Endothelial cell of umbilical vein (primary cell): ENCODE measurements at regions not wholly inside any gene's neighbourhood (a gene's known extent, or its start where the extent isn't known, plus 50 kb on each side); places are given as distances from the start of the nearest gene placed in this dataset.

ENCODE experiments used
- BruUV-seq: library from RNA; stranded (reverse); fragments of 400-500 nt; replicated peaks from 2 replicates; lab custom pipeline; 2021; lab: Mats Ljungman, UMichigan
- CTCF ChIA-PET: fragments of 300-600, 350-600 bp; sonication (Branson Sonifier 250); formaldehyde crosslinking; loops from one replicate; lab custom pipeline; 2021; ENCODE audit warnings: antibody characterized with exemption, inconsistent platforms; lab: Charles Lee
- POLR2A ChIA-PET: fragments of 300-600, 350-600 bp; sonication (Branson Sonifier 250); formaldehyde crosslinking; loops from one replicate; lab custom pipeline; 2021; ENCODE audit warnings: antibody characterized with exemption, inconsistent platforms; lab: Charles Lee
- DNase-seq: peaks from one replicate; pipeline ENCODE4 v3.0.0-alpha.2; 2011; ENCODE audit warnings: low read depth, low spot score
- FAIRE-seq: peaks from 2 replicates; lab custom pipeline; 2011; peaks lifted over from hg19 to GRCh38; lab: Jason Lieb, UNC
- H2AFZ ChIP-seq: 2 replicates; pipeline ENCODE4 v1.6.0; 2012; ENCODE audit warnings: low read depth, low read length, control low read depth, inconsistent platforms
- H3K27ac ChIP-seq: 2 replicates; pipeline ENCODE4 v1.5.1; 2011; ENCODE audit warnings: low read depth, mild to moderate bottlenecking, control low read depth, low read length, moderate library complexity; ENCODE audit not compliant: insufficient read depth
- H3K27me3 ChIP-seq, 2 experiments: 2 replicates each; pipeline versions ENCODE4 v1.6.0 to v1.6.1; 2011; ENCODE audit warnings: low read length in 2 of 2, mixed read lengths in 1 of 2; ENCODE audit not compliant: control insufficient read depth in 2 of 2, insufficient read depth in 2 of 2
- H3K36me3 ChIP-seq, 2 experiments: 2 replicates in 1 of 2; 3 replicates in 1 of 2; pipeline ENCODE4 v1.5.1; 2011; ENCODE audit warnings: low read length in 2 of 2, mild to moderate bottlenecking in 1 of 2, moderate library complexity in 1 of 2; ENCODE audit not compliant: control insufficient read depth in 2 of 2, insufficient read depth in 2 of 2; ENCODE audit errors: extremely low read depth in 1 of 2
- H3K4me1 ChIP-seq: 3 replicates; pipeline ENCODE4 v1.5.1; 2011; ENCODE audit warnings: mild to moderate bottlenecking, low read length; ENCODE audit not compliant: control insufficient read depth, insufficient read depth; ENCODE audit errors: extremely low read depth
- H3K4me2 ChIP-seq: 2 replicates; pipeline ENCODE4 v1.6.1; 2011; ENCODE audit warnings: low read length, control low read depth, mixed read lengths; ENCODE audit not compliant: insufficient read depth
- H3K4me3 ChIP-seq, 3 experiments: fragments of 200-600 bp in 1 of 3; sonication (generic), shearing (Covaris generic) in 1 of 3; replicated peaks in 1 of 3; 2 replicates each; pipeline ENCODE4 v1.5.1; 2011 to 2016; ENCODE audit warnings: control low read depth in 3 of 3, low read length in 3 of 3, mild to moderate bottlenecking in 2 of 3, inconsistent platforms in 1 of 3, low read depth in 1 of 3, moderate library complexity in 1 of 3; ENCODE audit not compliant: insufficient read depth in 1 of 3
- H3K79me2 ChIP-seq: 2 replicates; pipeline ENCODE4 v1.6.0; 2012; ENCODE audit warnings: low read length, inconsistent platforms; ENCODE audit not compliant: control insufficient read depth, insufficient read depth
- H3K9ac ChIP-seq: replicated peaks from 2 replicates; pipeline ENCODE3; 2011; ENCODE audit warnings: low read length, control low read depth; ENCODE audit not compliant: insufficient read depth; ENCODE audit errors: extremely low read depth
- H3K9me1 ChIP-seq: replicated peaks from 3 replicates; pipeline ENCODE4 v1.6.0; 2011; ENCODE audit warnings: mild to moderate bottlenecking, low read length; ENCODE audit not compliant: control insufficient read depth, insufficient read depth; ENCODE audit errors: extremely low read depth
- H3K9me3 ChIP-seq: replicated peaks from 2 replicates; pipeline ENCODE4 v1.5.1; 2012; ENCODE audit warnings: low read length, inconsistent platforms; ENCODE audit not compliant: control insufficient read depth, insufficient read depth
- H4K20me1 ChIP-seq: replicated peaks from 2 replicates; pipeline ENCODE3; 2011; ENCODE audit warnings: mild to moderate bottlenecking, low read length; ENCODE audit not compliant: control insufficient read depth, insufficient read depth; ENCODE audit errors: extremely low read depth
- CTCF ChIP-seq, 2 donors: IDR thresholded peaks; 1 replicate in 1 of 2; 2 replicates in 1 of 2; pipeline ENCODE4 v1.5.1; 2011; ENCODE audit warnings: low read length in 2 of 2, mild to moderate bottlenecking in 2 of 2, moderate library complexity in 2 of 2, control low read depth in 1 of 2, inconsistent platforms in 1 of 2, low read depth in 1 of 2; ENCODE audit not compliant: insufficient read depth in 1 of 2; ENCODE audit errors: extremely low read depth in 1 of 2
- EZH2 ChIP-seq: IDR thresholded peaks from 2 replicates; pipeline ENCODE4 v1.6.1; 2012; ENCODE audit warnings: borderline replicate concordance, low read depth, mild to moderate bottlenecking, moderate library complexity, low read length, inconsistent platforms; ENCODE audit not compliant: severe bottlenecking
- FOS ChIP-seq: IDR thresholded peaks from 2 replicates; pipeline ENCODE4 v1.6.1; 2011; ENCODE audit warnings: mild to moderate bottlenecking, low read length, moderate library complexity, borderline replicate concordance; ENCODE audit not compliant: insufficient read depth
- GATA2 ChIP-seq: IDR thresholded peaks from 2 replicates; pipeline ENCODE4 v1.7.0; 2011; ENCODE audit warnings: low read depth, mild to moderate bottlenecking, moderate library complexity, mixed read lengths, low read length; ENCODE audit not compliant: insufficient read length, insufficient read depth
- JUN ChIP-seq: IDR thresholded peaks from 2 replicates; pipeline ENCODE4 v1.6.1; 2011; ENCODE audit warnings: borderline replicate concordance, low read depth; ENCODE audit not compliant: insufficient read length, insufficient read depth
- MAX ChIP-seq: IDR thresholded peaks from 2 replicates; pipeline ENCODE4 v1.6.1; 2011; ENCODE audit not compliant: insufficient read depth, insufficient read length
- dilution Hi-C: fragments of 300-500 bp; cut with MboI; formaldehyde crosslinking; loops from one replicate; pipeline ENCODE4 v1.15.0; 2019; ENCODE audit warnings: low sequenced_read_pairs; ENCODE audit not compliant: extremely low pct_ligation_motif_present
- intact Hi-C: fragments of 100-400 bp; cut with micrococcal nuclease; formaldehyde crosslinking; loops from one replicate; pipeline ENCODE4 v1.10.0; 2022

- H4K20me1 ChIP-seq: no peaks in the 10 kb centered on the region
- H3K9ac ChIP-seq: no peak overlapping the region
- intact Hi-C loops: no loop called here
- H3K9me3 ChIP-seq: no peaks in the 10 kb centered on the region
- ChIA-PET POLR2A (interaction anchor here (0.6 kb wide), 1 partner anchor 354 kb away, joined by 3 read pairs; no protein-coding TSS in a partner anchor), CTCF (no interaction called here)
- dilution Hi-C loops: no loop called here
- no peaks in the 10 kb centered on the region for H3K9me1 ChIP-seq
- H2AFZ ChIP-seq: no peak overlapping the region
- H3K36me3 ChIP-seq: no peaks in the 10 kb centered on the region
- no peaks in the 10 kb centered on the region for H3K79me2 ChIP-seq
- no peak overlapping the region for H3K4me3 ChIP-seq
- FAIRE-seq (no peak), DNase-seq (no peak)
- BruUV-seq: no TSS peak
- no peak overlapping the region for H3K4me2 ChIP-seq
- TF ChIP-seq EZH2: no peak
- no peak for TF ChIP-seq JUN
- no peak for TF ChIP-seq FOS
- TF ChIP-seq GATA2: no peak
- no peak for TF ChIP-seq MAX
- no peak for TF ChIP-seq CTCF (IDR thresholded peaks at IDR 0.05; ENCODE audit: extremely low read depth in 1 of 2, insufficient read depth in 1 of 2, low read depth in 1 of 2, low read length in 2 of 2)
- H3K27ac ChIP-seq: no peak overlapping the region
- H3K27me3 ChIP-seq: peaks cover 0 to 15% of the 10 kb centered on the region in 2 experiments
- H3K4me1 ChIP-seq: no peaks in the 10 kb centered on the region
Observed at GRCh38 chr16:86722970-86723369, 144.6 kb downstream of the FOXL1 start.
